ENCODE measurements at regions not wholly inside any gene's neighbourhood (a gene's known extent, or its start where the extent isn't known, plus 50 kb on each side); places are given as distances from the start of the nearest gene placed in this dataset.

- TF ChIP-seq NFE2L1 (CRISPR knock-in tag; IDR thresholded peaks at IDR 0.05) = no peak
- TF ChIP-seq CTCF (IDR thresholded peaks at IDR 0.05) = no peak
- TF ChIP-seq TP53 (CRISPR knock-in tag; IDR thresholded peaks at IDR 0.05) = no peak
- TF ChIP-seq EMX1 (CRISPR knock-in tag; IDR thresholded peaks at IDR 0.05) = no peak
These were observed 201.8 kb upstream of the ATP5MC3 start for GRCh38 chr2:175383286-175383685.
